IPS-NIHi7 (cell line): ENCODE measurements at regions not wholly inside any gene's neighbourhood (a gene's known extent, or its start where the extent isn't known, plus 50 kb on each side); places are given as distances from the start of the nearest gene placed in this dataset.
"Not testable (repeated sequence)": the region's sequence is repeated elsewhere in the genome, so short reads cannot be mapped to it uniquely, and the experiment has no call there.

Source experiments
- DNase-seq: peaks from one replicate; pipeline ENCODE4 v3.0.0; 2012; ENCODE audit warnings: mixed read lengths; ENCODE audit errors: extremely low spot score

DNA sequence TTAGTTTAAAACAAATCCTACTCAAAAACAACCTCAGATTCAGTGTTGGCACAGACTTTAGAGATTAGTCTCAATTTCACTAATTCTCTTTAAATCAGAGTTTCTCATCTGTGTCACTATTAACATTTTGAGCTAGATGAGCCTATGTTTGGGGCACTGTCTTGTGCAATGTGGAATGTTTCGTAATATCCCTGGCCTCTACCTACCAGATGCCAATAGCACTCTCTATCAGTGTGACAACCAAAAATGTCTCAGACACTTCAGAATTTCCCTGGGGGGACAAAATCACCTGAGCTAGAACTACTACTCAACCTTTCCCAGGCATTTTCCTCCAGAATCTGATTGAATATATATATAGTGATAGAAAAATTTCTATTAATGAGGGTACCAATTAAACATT is 465.2 kb upstream of the RGMB start:
- DNase-seq, result no peak

DNA sequence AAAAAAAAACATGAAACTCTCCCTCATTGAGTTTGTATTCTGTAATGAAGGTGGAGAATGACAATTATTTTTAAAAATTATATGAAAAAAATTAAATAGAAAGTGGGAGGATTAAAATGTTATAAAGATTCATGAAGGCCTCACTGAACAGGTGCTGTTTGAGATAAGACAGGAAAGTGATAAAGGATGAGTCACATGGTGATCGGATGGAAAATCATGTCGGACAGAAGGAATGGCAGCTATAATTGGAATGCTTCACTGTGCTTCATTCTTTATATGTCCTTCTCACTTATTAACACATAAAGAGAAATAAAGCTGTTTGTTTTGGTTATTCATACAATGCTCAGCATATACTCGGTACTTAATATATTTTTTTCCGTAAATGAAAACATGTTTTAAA is 464.5 kb upstream of the RGMB start:
- no peak for DNase-seq

GRCh38 chr5:98309785-98310598 is 463.5 kb upstream of the RGMB start:
- peak; percentile 75 for DNase-seq

DNA sequence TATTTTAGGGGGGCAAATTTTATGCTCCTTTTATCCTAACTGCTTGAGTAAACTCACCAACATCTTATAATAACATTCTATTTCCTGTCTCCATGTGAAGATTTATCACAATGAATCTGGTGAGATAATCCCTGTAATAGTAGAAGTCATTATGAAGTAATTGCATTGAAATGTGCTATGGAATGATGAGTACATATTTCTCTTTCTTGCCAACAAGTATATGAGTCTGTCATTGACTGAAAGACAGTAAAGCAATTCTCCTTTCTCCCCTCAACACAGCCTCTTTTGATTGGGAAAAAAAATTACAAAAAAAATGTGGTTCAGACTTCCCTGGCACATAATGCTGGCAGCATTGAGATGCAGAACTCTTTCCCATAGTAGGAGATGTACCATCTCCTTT is 459.2 kb upstream of the RGMB start:
- DNase-seq, result no peak

GRCh38 chr5:98318386-98318785 is 455.1 kb upstream of the RGMB start:
- no peak for DNase-seq

- no peak for DNase-seq
Observed at GRCh38 chr5:98319299-98320011, 454.0 kb upstream of the RGMB start.

GRCh38 chr5:98320343-98320742 is 453.1 kb upstream of the RGMB start:
- no peak for DNase-seq

- no peak for DNase-seq
Observed at GRCh38 chr5:98321361-98321760, 452.1 kb upstream of the RGMB start.

- not testable (repeated sequence) for DNase-seq
Observed at GRCh38 chr5:98325187-98325586, 448.3 kb upstream of the RGMB start.

DNA sequence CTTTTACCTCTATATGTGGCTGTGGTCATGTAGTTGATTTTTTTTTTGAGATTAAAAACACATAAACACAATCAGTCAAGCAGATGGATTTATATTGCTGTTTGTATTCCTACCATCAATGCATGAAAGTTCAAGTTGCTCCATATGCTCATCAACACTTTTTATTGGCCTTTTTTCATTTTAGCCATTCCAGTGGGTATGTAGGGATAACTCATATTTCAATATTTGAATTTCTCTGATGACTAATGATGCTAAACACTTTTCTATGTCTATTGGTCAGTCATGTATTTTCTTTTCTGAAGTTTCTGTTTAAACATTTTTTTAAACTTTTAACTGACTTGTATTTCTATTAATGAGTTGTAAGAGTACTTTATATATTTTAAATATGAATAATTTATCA is 445.4 kb upstream of the RGMB start:
- no peak for DNase-seq

GRCh38 chr5:98330871-98331270 is 442.6 kb upstream of the RGMB start:
- no peak for DNase-seq

- no peak for DNase-seq
Observed at GRCh38 chr5:98333921-98334320, 439.5 kb upstream of the RGMB start.

- DNase-seq, result no peak
Observed at GRCh38 chr5:98334946-98335345, 438.5 kb upstream of the RGMB start.

- DNase-seq, result no peak
Observed at GRCh38 chr5:98339141-98339848, 434.2 kb upstream of the RGMB start.

GRCh38 chr5:98341038-98342032 is 432.1 kb upstream of the RGMB start:
- DNase-seq, result no peak

- DNase-seq, result not testable (repeated sequence)
Observed at GRCh38 chr5:98342958-98343660, 430.4 kb upstream of the RGMB start.

GRCh38 chr5:98349251-98349989 is 424.0 kb upstream of the RGMB start:
- peak; percentile 22 for DNase-seq

DNA sequence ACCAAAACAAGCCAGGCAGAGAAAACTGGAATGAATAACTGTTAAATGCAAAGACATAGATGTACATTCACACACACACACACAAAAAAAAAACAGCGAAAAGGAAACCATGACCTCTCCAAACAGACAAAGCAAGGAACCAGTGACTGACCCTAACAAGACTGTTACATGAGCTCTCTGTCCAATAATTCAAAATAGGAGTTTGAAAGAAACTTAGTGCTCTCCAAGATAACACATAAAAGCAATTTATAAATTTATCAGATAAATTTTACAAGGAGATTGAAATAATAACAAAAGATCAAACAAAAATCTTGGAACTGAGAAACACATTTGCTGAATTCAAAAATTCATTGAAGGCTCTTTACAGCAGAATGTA is 423.5 kb upstream of the RGMB start:
- no peak for DNase-seq

DNA sequence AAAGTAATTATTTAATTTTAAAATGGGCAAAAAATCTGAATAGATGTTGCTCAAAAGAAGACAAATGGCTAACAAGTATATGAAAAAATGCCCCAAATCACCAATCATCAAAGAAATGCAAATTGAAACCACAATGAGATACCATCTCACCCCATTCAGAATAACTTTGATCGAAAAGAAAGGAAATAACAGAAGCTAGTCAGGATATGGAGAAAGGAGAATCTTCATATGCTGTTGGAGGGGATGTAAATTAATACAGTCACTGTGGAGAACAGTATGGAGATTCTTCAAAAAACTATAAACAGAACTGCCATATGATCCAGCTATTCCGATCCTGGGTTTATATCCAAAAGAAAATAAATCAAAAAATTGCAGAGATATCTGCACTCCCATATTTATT is 418.5 kb upstream of the RGMB start:
- DNase-seq, result no peak

GRCh38 chr5:98360548-98360947 is 412.9 kb upstream of the RGMB start:
- DNase-seq, result no peak
